ENCODE measurements at regions not wholly inside any gene's neighbourhood (a gene's known extent, or its start where the extent isn't known, plus 50 kb on each side); places are given as distances from the start of the nearest gene placed in this dataset.

GRCh38 chr1:208418667-208419066 is 174.5 kb upstream of the PLXNA2 start:
- no peak for DNase-seq (ENCODE audit: extremely low spot score)
- POLR2A ChIA-PET: no interaction called here
- CTCF ChIA-PET: no interaction called here
- no peak for TF ChIP-seq TARDBP (IDR thresholded peaks at IDR 0.05)
- TF ChIP-seq ARNT (IDR thresholded peaks at IDR 0.05): no peak
- TF ChIP-seq FOXK2 (IDR thresholded peaks at IDR 0.05): no peak
- TF ChIP-seq BHLHE40 (IDR thresholded peaks at IDR 0.05; ENCODE audit: borderline replicate concordance): no peak
- no peak for TF ChIP-seq SP1 (IDR thresholded peaks at IDR 0.05)

GRCh38 chr1:208419746-208420420 is 175.7 kb upstream of the PLXNA2 start:
- CTCF ChIA-PET: interaction anchor here (0.6 kb wide), 1 partner anchor 21 kb away, joined by 3 read pairs; no protein-coding TSS in a partner anchor
- DNase-seq (ENCODE audit: extremely low spot score): no peak
- TF ChIP-seq ZNF384 (IDR thresholded peaks at IDR 0.05) (no peak), SUZ12 (IDR thresholded peaks at IDR 0.05) (no peak), FOXM1 (IDR thresholded peaks at IDR 0.05; ENCODE audit: borderline replicate concordance) (no peak), PKNOX1 (IDR thresholded peaks at IDR 0.05) (no peak), NFRKB (IDR thresholded peaks at IDR 0.05) (no peak), ARNT (IDR thresholded peaks at IDR 0.05) (no peak), ELF4 (IDR thresholded peaks at IDR 0.05) (no peak), SP1 (IDR thresholded peaks at IDR 0.05) (no peak), TARDBP (IDR thresholded peaks at IDR 0.05) (no peak), BHLHE40 (IDR thresholded peaks at IDR 0.05; ENCODE audit: borderline replicate concordance) (no peak), FOXA1 (IDR thresholded peaks at IDR 0.05) (no peak), CTBP1 (IDR thresholded peaks at IDR 0.05; ENCODE audit: borderline replicate concordance) (no peak), FOXK2 (IDR thresholded peaks at IDR 0.05) (no peak), HDGF (IDR thresholded peaks at IDR 0.05; ENCODE audit: borderline replicate concordance) (no peak), L3MBTL2 (conservative IDR thresholded peaks at IDR 0.05) (no peak), LEF1 (IDR thresholded peaks at IDR 0.05; ENCODE audit: borderline replicate concordance) (no peak)
- POLR2A ChIA-PET: no interaction called here

GRCh38 chr1:208420696-208421095 is 176.5 kb upstream of the PLXNA2 start:
- no peak for DNase-seq (ENCODE audit: extremely low spot score)
- TF ChIP-seq NFRKB (IDR thresholded peaks at IDR 0.05) (no peak), BHLHE40 (IDR thresholded peaks at IDR 0.05; ENCODE audit: borderline replicate concordance) (no peak), CTBP1 (IDR thresholded peaks at IDR 0.05; ENCODE audit: borderline replicate concordance) (no peak), SP1 (IDR thresholded peaks at IDR 0.05) (no peak)
- CTCF ChIA-PET: no interaction called here
- POLR2A ChIA-PET: no interaction called here

- CTCF ChIA-PET: no interaction called here
- POLR2A ChIA-PET: no interaction called here
- TF ChIP-seq ARNT (IDR thresholded peaks at IDR 0.05) (no peak), ELF4 (IDR thresholded peaks at IDR 0.05) (no peak), FOXM1 (IDR thresholded peaks at IDR 0.05; ENCODE audit: borderline replicate concordance) (no peak), LEF1 (IDR thresholded peaks at IDR 0.05; ENCODE audit: borderline replicate concordance) (no peak), TARDBP (IDR thresholded peaks at IDR 0.05) (no peak), FOXK2 (IDR thresholded peaks at IDR 0.05) (no peak), FOXA1 (IDR thresholded peaks at IDR 0.05) (no peak), SP1 (IDR thresholded peaks at IDR 0.05) (no peak), HDGF (IDR thresholded peaks at IDR 0.05; ENCODE audit: borderline replicate concordance) (no peak)
- DNase-seq (ENCODE audit: extremely low spot score): no peak
These were observed 177.3 kb upstream of the PLXNA2 start for GRCh38 chr1:208421486-208421885.

- ChIA-PET POLR2A (no interaction called here), CTCF (no interaction called here)
- DNase-seq (ENCODE audit: extremely low spot score): no peak
- TF ChIP-seq FOXK2 (IDR thresholded peaks at IDR 0.05) (no peak), L3MBTL2 (conservative IDR thresholded peaks at IDR 0.05) (no peak), BHLHE40 (IDR thresholded peaks at IDR 0.05; ENCODE audit: borderline replicate concordance) (no peak), NFRKB (IDR thresholded peaks at IDR 0.05) (no peak), PKNOX1 (IDR thresholded peaks at IDR 0.05) (no peak), ELF4 (IDR thresholded peaks at IDR 0.05) (no peak), LEF1 (IDR thresholded peaks at IDR 0.05; ENCODE audit: borderline replicate concordance) (no peak), ARNT (IDR thresholded peaks at IDR 0.05) (no peak), CTBP1 (IDR thresholded peaks at IDR 0.05; ENCODE audit: borderline replicate concordance) (no peak), ZNF384 (IDR thresholded peaks at IDR 0.05) (no peak), SP1 (IDR thresholded peaks at IDR 0.05) (no peak), SUZ12 (IDR thresholded peaks at IDR 0.05) (no peak), HDGF (IDR thresholded peaks at IDR 0.05; ENCODE audit: borderline replicate concordance) (no peak), TARDBP (IDR thresholded peaks at IDR 0.05) (no peak), FOXM1 (IDR thresholded peaks at IDR 0.05; ENCODE audit: borderline replicate concordance) (no peak), FOXA1 (IDR thresholded peaks at IDR 0.05) (no peak)
These were observed 179.3 kb upstream of the PLXNA2 start for GRCh38 chr1:208423526-208423925.

GRCh38 chr1:208425096-208425495 is 180.9 kb upstream of the PLXNA2 start:
- TF ChIP-seq FOXM1 (IDR thresholded peaks at IDR 0.05; ENCODE audit: borderline replicate concordance): no peak
- TF ChIP-seq HDGF (IDR thresholded peaks at IDR 0.05; ENCODE audit: borderline replicate concordance): no peak
- no peak for TF ChIP-seq ARNT (IDR thresholded peaks at IDR 0.05)
- TF ChIP-seq FOXK2 (IDR thresholded peaks at IDR 0.05): no peak
- no peak for TF ChIP-seq LEF1 (IDR thresholded peaks at IDR 0.05; ENCODE audit: borderline replicate concordance)
- no peak for TF ChIP-seq L3MBTL2 (conservative IDR thresholded peaks at IDR 0.05)
- no peak for TF ChIP-seq CTBP1 (IDR thresholded peaks at IDR 0.05; ENCODE audit: borderline replicate concordance)
- no peak for TF ChIP-seq PKNOX1 (IDR thresholded peaks at IDR 0.05)
- ChIA-PET POLR2A (no interaction called here), CTCF (no interaction called here)
- DNase-seq (ENCODE audit: extremely low spot score): no peak
